SH-SY5Y (cell line): ENCODE measurements at regions not wholly inside any gene's neighbourhood (a gene's known extent, or its start where the extent isn't known, plus 50 kb on each side); places are given as distances from the start of the nearest gene placed in this dataset.

Experiments used
- GATA2 ChIP-seq: IDR thresholded peaks from 2 replicates; pipeline ENCODE4 v1.6.1; 2011; ENCODE audit warnings: mild to moderate bottlenecking, low read depth, low read length
- GATA3 ChIP-seq: IDR thresholded peaks from 2 replicates; pipeline ENCODE4 v1.6.1; 2011; ENCODE audit warnings: low read depth, mild to moderate bottlenecking, low read length, moderate library complexity

- no peak for TF ChIP-seq GATA2
- no peak for TF ChIP-seq GATA3
Observed at GRCh38 chr2:228600265-228600664, 418.8 kb upstream of the SPHKAP start.

- TF ChIP-seq GATA3 (no peak), GATA2 (no peak)
Observed at GRCh38 chr2:228599781-228600180, 418.3 kb upstream of the SPHKAP start.

- no peak for TF ChIP-seq GATA2
- no peak for TF ChIP-seq GATA3
Observed at GRCh38 chr2:228599297-228599696, 417.8 kb upstream of the SPHKAP start.

- TF ChIP-seq GATA3 = no peak
- no peak for TF ChIP-seq GATA2
Observed at GRCh38 chr2:228597032-228597431, 415.5 kb upstream of the SPHKAP start.

GRCh38 chr2:228594012-228594411 is 412.5 kb upstream of the SPHKAP start:
- TF ChIP-seq GATA3 = no peak
- TF ChIP-seq GATA2 = no peak

- TF ChIP-seq GATA2 (no peak), GATA3 (no peak)
Observed at GRCh38 chr2:228592925-228593324, 411.4 kb upstream of the SPHKAP start.

GRCh38 chr2:228590681-228591080 is 409.2 kb upstream of the SPHKAP start:
- no peak for TF ChIP-seq GATA3
- no peak for TF ChIP-seq GATA2

- TF ChIP-seq GATA3 (no peak), GATA2 (no peak)
Observed at GRCh38 chr2:228589115-228589514, 407.6 kb upstream of the SPHKAP start.

- TF ChIP-seq GATA3 = no peak
- TF ChIP-seq GATA2 = no peak
Observed at GRCh38 chr2:228581731-228582130, 400.2 kb upstream of the SPHKAP start.

- TF ChIP-seq GATA3 (no peak), GATA2 (no peak)
Observed at GRCh38 chr2:228575897-228576296, 394.4 kb upstream of the SPHKAP start.

- TF ChIP-seq GATA3 (no peak), GATA2 (no peak)
Observed at GRCh38 chr2:228561816-228562215, 380.3 kb upstream of the SPHKAP start.

- TF ChIP-seq GATA2 (no peak), GATA3 (no peak)
Observed at GRCh38 chr2:228559774-228560415, 378.4 kb upstream of the SPHKAP start.

- no peak for TF ChIP-seq GATA3
- no peak for TF ChIP-seq GATA2
Observed at GRCh38 chr2:228556717-228557116, 375.2 kb upstream of the SPHKAP start.

GRCh38 chr2:228549441-228550007 is 368.0 kb upstream of the SPHKAP start:
- no peak for TF ChIP-seq GATA3
- TF ChIP-seq GATA2 = no peak

GRCh38 chr2:228548230-228548629 is 366.7 kb upstream of the SPHKAP start:
- TF ChIP-seq GATA3 (no peak), GATA2 (no peak)
